ENCODE measurements at regions not wholly inside any gene's neighbourhood (a gene's known extent, or its start where the extent isn't known, plus 50 kb on each side); places are given as distances from the start of the nearest gene placed in this dataset.

GRCh38 chr2:236747426-236747825, 177.8 kb downstream of the ACKR3 start:
- H3K4me2 ChIP-seq = no peak overlapping the region
- no peak for DNase-seq (ENCODE audit: low spot score)
- TF ChIP-seq EZH2 (IDR thresholded peaks at IDR 0.05; ENCODE audit: borderline replicate concordance) = no peak
- TF ChIP-seq, protein P1, sequence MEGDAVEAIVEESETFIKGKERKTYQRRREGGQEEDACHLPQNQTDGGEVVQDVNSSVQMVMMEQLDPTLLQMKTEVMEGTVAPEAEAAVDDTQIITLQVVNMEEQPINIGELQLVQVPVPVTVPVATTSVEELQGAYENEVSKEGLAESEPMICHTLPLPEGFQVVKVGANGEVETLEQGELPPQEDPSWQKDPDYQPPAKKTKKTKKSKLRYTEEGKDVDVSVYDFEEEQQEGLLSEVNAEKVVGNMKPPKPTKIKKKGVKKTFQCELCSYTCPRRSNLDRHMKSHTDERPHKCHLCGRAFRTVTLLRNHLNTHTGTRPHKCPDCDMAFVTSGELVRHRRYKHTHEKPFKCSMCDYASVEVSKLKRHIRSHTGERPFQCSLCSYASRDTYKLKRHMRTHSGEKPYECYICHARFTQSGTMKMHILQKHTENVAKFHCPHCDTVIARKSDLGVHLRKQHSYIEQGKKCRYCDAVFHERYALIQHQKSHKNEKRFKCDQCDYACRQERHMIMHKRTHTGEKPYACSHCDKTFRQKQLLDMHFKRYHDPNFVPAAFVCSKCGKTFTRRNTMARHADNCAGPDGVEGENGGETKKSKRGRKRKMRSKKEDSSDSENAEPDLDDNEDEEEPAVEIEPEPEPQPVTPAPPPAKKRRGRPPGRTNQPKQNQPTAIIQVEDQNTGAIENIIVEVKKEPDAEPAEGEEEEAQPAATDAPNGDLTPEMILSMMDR (IDR thresholded peaks at IDR 0.05; ENCODE audit: poor library complexity) = no peak
- TF ChIP-seq EZH2phosphoT487 (IDR thresholded peaks at IDR 0.05; ENCODE audit: low read depth, severe bottlenecking, unreplicated experiment) = no peak
- H3K36me3 ChIP-seq (replicated peaks; ENCODE audit: insufficient read depth, low read depth) = no peaks in the 10 kb centered on the region
- no peak overlapping the region for H3K4me3 ChIP-seq
- no peaks in the 10 kb centered on the region for H3K9me3 ChIP-seq (ENCODE audit: low read depth)
- 82% methylated on average over 7 of the region's 7 CpGs for WGBS (ENCODE audit: low lambda C conversion rate, missing lambda C conversion rate)
- no peaks in the 10 kb centered on the region for H4K20me1 ChIP-seq (ENCODE audit: insufficient read depth, poor library complexity, severe bottlenecking)
- H3K27ac ChIP-seq = no peak overlapping the region
- H2AFZ ChIP-seq = no peak overlapping the region
- peaks cover 49% of the 10 kb centered on the region for H3K4me1 ChIP-seq (ENCODE audit: insufficient read depth)
- no peaks in the 10 kb centered on the region for H3K9me2 ChIP-seq (replicated peaks; ENCODE audit: insufficient read depth)
- H3K27me3 ChIP-seq = no peaks in the 10 kb centered on the region
- H3K79me2 ChIP-seq = no peaks in the 10 kb centered on the region

- Histone ChIP-seq H2AFZ (no peak overlapping the region), H3K4me1 (ENCODE audit: insufficient read depth) (peaks cover 46% of the 10 kb centered on the region), H3K27me3 (no peaks in the 10 kb centered on the region), H3K36me3 (replicated peaks; ENCODE audit: insufficient read depth, low read depth) (no peaks in the 10 kb centered on the region), H3K4me2 (no peak overlapping the region), H3K9me3 (ENCODE audit: low read depth) (no peaks in the 10 kb centered on the region), H3K27ac (no peak overlapping the region), H3K4me3 (no peak overlapping the region), H3K79me2 (no peaks in the 10 kb centered on the region), H4K20me1 (ENCODE audit: insufficient read depth, poor library complexity, severe bottlenecking) (no peaks in the 10 kb centered on the region), H3K9me2 (replicated peaks; ENCODE audit: insufficient read depth) (no peaks in the 10 kb centered on the region)
- DNase-seq (ENCODE audit: low spot score) = no peak
- WGBS (ENCODE audit: low lambda C conversion rate, missing lambda C conversion rate) = 92% methylated on average over 5 of the region's 5 CpGs
- no peak for TF ChIP-seq EZH2phosphoT487 (IDR thresholded peaks at IDR 0.05; ENCODE audit: low read depth, severe bottlenecking, unreplicated experiment)
- TF ChIP-seq, protein P1 (IDR thresholded peaks at IDR 0.05; ENCODE audit: poor library complexity) = no peak
- no peak for TF ChIP-seq EZH2 (IDR thresholded peaks at IDR 0.05; ENCODE audit: borderline replicate concordance)
Observed at GRCh38 chr2:236747925-236748324, 178.3 kb downstream of the ACKR3 start.

DNA sequence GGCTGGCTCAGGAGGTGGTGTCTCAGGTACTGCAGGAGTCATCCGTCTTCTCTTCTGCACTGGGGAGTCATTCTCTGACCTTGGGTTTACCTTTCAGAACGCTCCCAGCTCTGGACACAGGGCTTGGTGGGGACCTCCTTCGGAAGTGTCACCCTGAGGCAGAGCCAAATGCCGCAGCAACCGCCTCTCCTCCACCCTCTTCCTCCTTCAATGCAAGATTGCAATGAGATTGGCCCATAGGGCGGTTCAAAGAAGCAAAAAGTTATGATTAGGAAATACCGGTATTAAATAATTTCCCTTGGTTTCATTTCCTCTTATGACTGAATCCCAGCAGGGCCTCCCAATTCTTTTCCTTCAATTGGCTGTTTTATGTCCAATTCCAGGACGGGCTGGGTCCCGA, 178.8 kb downstream of the ACKR3 start:
- H3K36me3 ChIP-seq (replicated peaks; ENCODE audit: insufficient read depth, low read depth) = no peaks in the 10 kb centered on the region
- TF ChIP-seq EZH2 (IDR thresholded peaks at IDR 0.05; ENCODE audit: borderline replicate concordance) (no peak), EZH2phosphoT487 (IDR thresholded peaks at IDR 0.05; ENCODE audit: low read depth, severe bottlenecking, unreplicated experiment) (no peak)
- TF ChIP-seq, protein P1 (IDR thresholded peaks at IDR 0.05; ENCODE audit: poor library complexity) = no peak
- no peaks in the 10 kb centered on the region for H3K27me3 ChIP-seq
- no peak overlapping the region for H2AFZ ChIP-seq
- no peak overlapping the region for H3K27ac ChIP-seq
- H3K9me3 ChIP-seq (ENCODE audit: low read depth) = no peaks in the 10 kb centered on the region
- 87% methylated on average over 9 of the region's 9 CpGs for WGBS (ENCODE audit: low lambda C conversion rate, missing lambda C conversion rate)
- no peaks in the 10 kb centered on the region for H3K79me2 ChIP-seq
- no peaks in the 10 kb centered on the region for H3K9me2 ChIP-seq (replicated peaks; ENCODE audit: insufficient read depth)
- no peak for DNase-seq (ENCODE audit: low spot score)
- peaks cover 41% of the 10 kb centered on the region for H3K4me1 ChIP-seq (ENCODE audit: insufficient read depth)
- H3K4me3 ChIP-seq = no peak overlapping the region
- H3K4me2 ChIP-seq = no peak overlapping the region
- H4K20me1 ChIP-seq (ENCODE audit: insufficient read depth, poor library complexity, severe bottlenecking) = no peaks in the 10 kb centered on the region

GRCh38 chr2:236748801-236749200, 179.2 kb downstream of the ACKR3 start:
- H3K4me2 ChIP-seq = no peak overlapping the region
- no peaks in the 10 kb centered on the region for H3K9me3 ChIP-seq (ENCODE audit: low read depth)
- no peak overlapping the region for H2AFZ ChIP-seq
- H3K9me2 ChIP-seq (replicated peaks; ENCODE audit: insufficient read depth) = no peaks in the 10 kb centered on the region
- TF ChIP-seq EZH2 (IDR thresholded peaks at IDR 0.05; ENCODE audit: borderline replicate concordance) = no peak
- WGBS (ENCODE audit: low lambda C conversion rate, missing lambda C conversion rate) = 79% methylated on average over 7 of the region's 7 CpGs
- DNase-seq (ENCODE audit: low spot score) = no peak
- H3K36me3 ChIP-seq (replicated peaks; ENCODE audit: insufficient read depth, low read depth) = no peaks in the 10 kb centered on the region
- peaks cover 37% of the 10 kb centered on the region for H3K4me1 ChIP-seq (ENCODE audit: insufficient read depth)
- H3K27me3 ChIP-seq = no peaks in the 10 kb centered on the region
- H3K27ac ChIP-seq = no peak overlapping the region
- H4K20me1 ChIP-seq (ENCODE audit: insufficient read depth, poor library complexity, severe bottlenecking) = no peaks in the 10 kb centered on the region
- no peaks in the 10 kb centered on the region for H3K79me2 ChIP-seq
- no peak overlapping the region for H3K4me3 ChIP-seq
